PC-3 (cell line): ENCODE measurements at regions not wholly inside any gene's neighbourhood (a gene's known extent, or its start where the extent isn't known, plus 50 kb on each side); places are given as distances from the start of the nearest gene placed in this dataset.

ENCODE experiments used
- ATAC-seq: fragments of 200-7000 bp; cut with Tn5 transposase; 2 replicates; pipeline ENCODE4 v1.9.1; 2020; ENCODE audit warnings: mild to moderate bottlenecking, moderate library complexity
- BruUV-seq: library from RNA; stranded (reverse); fragments of 400-500 nt; replicated peaks from 2 replicates; lab custom pipeline; 2021; lab: Mats Ljungman, UMichigan
- CTCF ChIA-PET: fragments of 300-600 bp; sonication (Branson Sonifier 250); formaldehyde crosslinking; loops from one replicate; lab custom pipeline; 2022; ENCODE audit warnings: antibody characterized with exemption; lab: Charles Lee
- POLR2A ChIA-PET: fragments of 300-600 bp; sonication (Branson Sonifier 250); formaldehyde crosslinking; loops from one replicate; lab custom pipeline; 2022; ENCODE audit warnings: antibody characterized with exemption; ENCODE audit not compliant: unreplicated experiment; lab: Charles Lee
- DNase-seq: peaks from one replicate; pipeline ENCODE4 v3.0.0-alpha.2; 2015
- H2AFZ ChIP-seq: fragments of 300-600 bp; sonication (generic); 2 replicates; pipeline ENCODE4 v1.6.0; 2016; ENCODE audit warnings: antibody characterized with exemption, low read length
- H3F3A ChIP-seq: fragments of 300-600 bp; sonication (generic); one replicate; pipeline ENCODE4 v1.6.0; 2017; ENCODE audit warnings: antibody characterized with exemption, low read length, control low read depth, mild to moderate bottlenecking; ENCODE audit not compliant: unreplicated experiment
- H3K27ac ChIP-seq: fragments of 300-600 bp; sonication (generic); 2 replicates; pipeline ENCODE4 v1.5.1; 2016; ENCODE audit warnings: mild to moderate bottlenecking, low read length
- H3K27me3 ChIP-seq: fragments of 300-600 bp; sonication (generic); 2 replicates; pipeline ENCODE4 v1.6.1; 2016; ENCODE audit warnings: low read length, mixed read lengths
- H3K36me3 ChIP-seq: fragments of 300-600 bp; sonication (generic); 2 replicates; pipeline ENCODE4 v1.6.1; 2016; ENCODE audit warnings: low read depth, mixed run types, low read length, mixed read lengths
- H3K4me1 ChIP-seq: fragments of 300-600 bp; sonication (generic); 2 replicates; pipeline ENCODE4 v1.5.1; 2016; ENCODE audit warnings: low read length; ENCODE audit not compliant: insufficient read depth
- H3K4me2 ChIP-seq: fragments of 300-600 bp; sonication (generic); 2 replicates; pipeline ENCODE4 v1.6.0; 2016; ENCODE audit warnings: low read length
- H3K4me3 ChIP-seq: fragments of 300-600 bp; sonication (generic); 2 replicates; pipeline ENCODE4 v1.5.1; 2016; ENCODE audit warnings: mild to moderate bottlenecking, low read length, mixed read lengths
- H3K79me2 ChIP-seq: fragments of 300-600 bp; sonication (generic); 2 replicates; pipeline ENCODE4 v1.6.1; 2017; ENCODE audit warnings: low read length, mixed read lengths
- H3K9ac ChIP-seq: fragments of 300-600 bp; sonication (generic); 2 replicates; pipeline ENCODE4 v1.6.0; 2016; ENCODE audit warnings: mild to moderate bottlenecking, low read length
- H3K9me2 ChIP-seq: fragments of 300-600 bp; sonication (generic); replicated peaks from 2 replicates; pipeline ENCODE4 v1.6.1; 2016; ENCODE audit warnings: mixed run types, low read length, mixed read lengths
- H3K9me3 ChIP-seq: fragments of 300-600 bp; sonication (generic); 2 replicates; pipeline ENCODE4 v1.6.1; 2016; ENCODE audit warnings: low read length, mixed read lengths
- H4K20me1 ChIP-seq: fragments of 300-600 bp; sonication (generic); 2 replicates; pipeline ENCODE4 v1.6.1; 2016; ENCODE audit warnings: low read length, mixed read lengths
- CTCF ChIP-seq: fragments of 300-600 bp; sonication (generic); conservative IDR thresholded peaks from 2 replicates; pipeline ENCODE4 v1.5.1; 2017; ENCODE audit warnings: antibody characterized with exemption, low read depth, mild to moderate bottlenecking, low read length
- EZH2 ChIP-seq: fragments of 300-600 bp; sonication (generic); IDR thresholded peaks from one replicate; pipeline ENCODE4 v1.6.1; 2017; ENCODE audit warnings: antibody characterized with exemption, mild to moderate bottlenecking, low read length; ENCODE audit not compliant: unreplicated experiment
- EZH2phosphoT487 ChIP-seq: fragments of 300-600 bp; sonication (generic); IDR thresholded peaks from 2 replicates; pipeline ENCODE4 v1.6.1; 2018; ENCODE audit warnings: mild to moderate bottlenecking, antibody characterized with exemption, low read length, borderline replicate concordance
- intact Hi-C: fragments of 100-400 bp; cut with micrococcal nuclease; formaldehyde crosslinking; loops from 2 replicates; pipeline ENCODE4 v1.9.0; 2023

DNA sequence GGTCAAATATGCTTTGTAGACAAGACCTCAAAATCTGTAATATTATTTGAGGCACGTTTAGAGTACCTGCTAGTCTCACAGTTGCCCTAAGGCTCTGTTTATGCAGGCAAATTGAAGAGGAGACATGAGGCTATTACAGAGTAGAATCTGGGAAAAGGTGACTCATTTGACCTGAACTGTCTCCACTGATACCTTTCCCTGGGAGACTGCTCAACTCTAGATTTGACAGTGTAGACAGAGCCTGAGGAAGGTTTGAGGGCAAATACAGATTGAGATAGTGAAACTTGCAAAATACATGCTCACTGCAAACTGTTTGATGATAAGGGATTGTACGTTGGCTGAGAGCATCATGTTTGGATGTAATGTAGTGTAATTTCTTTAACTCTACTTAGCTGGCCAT, 1266.6 kb upstream of the CDH8 start:
- H3F3A ChIP-seq, result no peaks in the 10 kb centered on the region
- no peak overlapping the region for H3K9ac ChIP-seq
- no peak for DNase-seq
- H3K4me3 ChIP-seq, result no peak overlapping the region
- TF ChIP-seq EZH2, result no peak
- no peak for TF ChIP-seq CTCF
- TF ChIP-seq EZH2phosphoT487, result no peak
- H3K4me1 ChIP-seq, result no peaks in the 10 kb centered on the region
- no peaks in the 10 kb centered on the region for H3K27me3 ChIP-seq
- no peak overlapping the region for H3K27ac ChIP-seq
- no peaks in the 10 kb centered on the region for H4K20me1 ChIP-seq
- ChIA-PET CTCF (no interaction called here), POLR2A (no interaction called here)
- H3K9me3 ChIP-seq, result no peaks in the 10 kb centered on the region
- no TSS peak for BruUV-seq
- H3K4me2 ChIP-seq, result no peak overlapping the region
- no peak overlapping the region for H2AFZ ChIP-seq
- H3K36me3 ChIP-seq, result no peaks in the 10 kb centered on the region
- intact Hi-C loops, result no loop called here
- no peak for ATAC-seq
- H3K79me2 ChIP-seq, result no peaks in the 10 kb centered on the region
- no peaks in the 10 kb centered on the region for H3K9me2 ChIP-seq

DNA sequence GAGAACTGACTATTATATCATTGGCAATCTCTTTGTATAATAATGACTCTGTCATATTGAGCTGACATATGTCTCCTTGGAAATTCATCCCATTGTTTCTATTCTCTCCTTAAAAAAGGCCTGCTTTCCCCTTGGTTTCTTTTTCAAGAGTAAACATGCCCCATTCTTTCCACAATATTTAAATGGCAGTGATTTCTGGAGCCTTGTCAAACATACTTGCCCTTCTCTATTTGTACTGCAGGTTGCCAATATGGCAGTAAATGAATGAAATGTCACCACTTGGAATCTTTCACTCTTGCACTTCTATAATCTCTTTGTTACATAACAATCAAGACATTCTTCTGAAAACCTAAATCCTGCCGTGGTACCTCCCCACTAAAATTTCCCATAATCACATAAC, 1265.1 kb upstream of the CDH8 start:
- Histone ChIP-seq H3K4me3 (no peak overlapping the region), H3K9me2 (no peaks in the 10 kb centered on the region), H4K20me1 (no peaks in the 10 kb centered on the region), H3K79me2 (no peaks in the 10 kb centered on the region), H3K4me2 (no peak overlapping the region), H3F3A (no peaks in the 10 kb centered on the region), H3K27ac (no peak overlapping the region), H3K27me3 (no peaks in the 10 kb centered on the region), H3K9me3 (no peaks in the 10 kb centered on the region), H2AFZ (no peak overlapping the region), H3K4me1 (no peaks in the 10 kb centered on the region), H3K9ac (no peak overlapping the region), H3K36me3 (no peaks in the 10 kb centered on the region)
- ATAC-seq (no peak), DNase-seq (no peak)
- no peak for TF ChIP-seq EZH2phosphoT487
- no peak for TF ChIP-seq EZH2
- no peak for TF ChIP-seq CTCF
- intact Hi-C loops, result no loop called here
- POLR2A ChIA-PET, result no interaction called here
- CTCF ChIA-PET, result no interaction called here
- no TSS peak for BruUV-seq

- no peak overlapping the region for H3K4me3 ChIP-seq
- no peaks in the 10 kb centered on the region for H3F3A ChIP-seq
- no peak for ATAC-seq
- no peaks in the 10 kb centered on the region for H4K20me1 ChIP-seq
- no peak overlapping the region for H3K4me2 ChIP-seq
- H3K9me3 ChIP-seq, result no peaks in the 10 kb centered on the region
- ChIA-PET CTCF (no interaction called here), POLR2A (no interaction called here)
- DNase-seq, result no peak
- no peak for TF ChIP-seq EZH2
- TF ChIP-seq EZH2phosphoT487, result no peak
- TF ChIP-seq CTCF, result no peak
- no peak overlapping the region for H3K27ac ChIP-seq
- no peak overlapping the region for H3K9ac ChIP-seq
- no TSS peak for BruUV-seq
- H3K4me1 ChIP-seq, result no peaks in the 10 kb centered on the region
- no peaks in the 10 kb centered on the region for H3K36me3 ChIP-seq
- intact Hi-C loops, result no loop called here
- no peak overlapping the region for H2AFZ ChIP-seq
- H3K79me2 ChIP-seq, result no peaks in the 10 kb centered on the region
- H3K27me3 ChIP-seq, result no peaks in the 10 kb centered on the region
- H3K9me2 ChIP-seq, result no peaks in the 10 kb centered on the region
Observed at GRCh38 chr16:63298993-63299392, 1262.8 kb upstream of the CDH8 start.
